B cell (primary cell): ENCODE measurements at regions not wholly inside any gene's neighbourhood (a gene's known extent, or its start where the extent isn't known, plus 50 kb on each side); places are given as distances from the start of the nearest gene placed in this dataset.

Experiments
- ATAC-seq: fragments of 200-7000 bp; cut with Tn5 transposase; one replicate; pipeline ENCODE4 v1.10.0; 2021; ENCODE audit warnings: low read depth, mild to moderate bottlenecking, moderate number of reproducible peaks, moderate library complexity
- CTCF ChIA-PET: fragments of 350-600 bp; sonication (Branson Sonifier 250); formaldehyde crosslinking; loops from one replicate; lab custom pipeline; 2021; ENCODE audit warnings: antibody characterized with exemption, inconsistent platforms; lab: Charles Lee
- POLR2A ChIA-PET: fragments of 350-600 bp; sonication (Branson Sonifier 250); formaldehyde crosslinking; loops from one replicate; lab custom pipeline; 2021; ENCODE audit warnings: antibody characterized with exemption; lab: Charles Lee
- DNase-seq: peaks from one replicate; pipeline ENCODE4 v3.0.0; 2013
- H2AFZ ChIP-seq: 2 replicates; pipeline ENCODE4 v1.6.1; 2012; ENCODE audit warnings: mild to moderate bottlenecking, low read depth, low read length; ENCODE audit not compliant: insufficient read depth, poor library complexity, severe bottlenecking
- H3K27ac ChIP-seq, 2 donors: 1 replicate in 1 of 2; 2 replicates in 1 of 2; pipeline ENCODE4 v1.5.1; 2012 to 2013; ENCODE audit warnings: low read length in 2 of 2, mild to moderate bottlenecking in 2 of 2, moderate library complexity in 1 of 2
- H3K27me3 ChIP-seq, 4 experiments: fragments of 200-600 bp in 1 of 4; sonication (generic) in 1 of 4; replicated peaks in 1 of 4; 1 replicate in 2 of 4; 2 replicates in 2 of 4; pipeline versions ENCODE4 v1.6.1 to v1.7.0; 2013 to 2016; ENCODE audit warnings: low read length in 3 of 4, mild to moderate bottlenecking in 2 of 4, mixed read lengths in 1 of 4, moderate library complexity in 1 of 4; ENCODE audit not compliant: insufficient read depth in 4 of 4, control insufficient read depth in 3 of 4; ENCODE audit errors: control extremely low read depth in 1 of 4
- H3K36me3 ChIP-seq, 2 experiments: replicated peaks in 1 of 2; 1 replicate in 1 of 2; 2 replicates in 1 of 2; pipeline versions ENCODE4 v1.6.1 to v1.7.1; 2013; ENCODE audit warnings: low read length in 1 of 2; ENCODE audit not compliant: insufficient read depth in 2 of 2, control insufficient read depth in 1 of 2; ENCODE audit errors: control extremely low read depth in 1 of 2, extremely low read depth in 1 of 2
- H3K4me1 ChIP-seq, 2 donors: fragments of 200-600 bp in 1 of 2; sonication (generic) in 1 of 2; 1 replicate in 1 of 2; 2 replicates in 1 of 2; pipeline versions ENCODE4 v1.5.1 to v1.6.1; 2013 to 2017; ENCODE audit warnings: low read length in 2 of 2; ENCODE audit not compliant: control insufficient read depth in 2 of 2, insufficient read depth in 2 of 2
- H3K4me2 ChIP-seq: replicated peaks from 2 replicates; pipeline ENCODE3; 2012; ENCODE audit warnings: mild to moderate bottlenecking, low read depth, low read length; ENCODE audit not compliant: poor library complexity, severe bottlenecking
- H3K4me3 ChIP-seq, 5 experiments: fragments of 200-600 bp in 1 of 5; sonication (generic) in 1 of 5; 1 replicate in 3 of 5; 2 replicates in 2 of 5; pipeline versions ENCODE4 v1.5.1 to v1.7.0; 2011 to 2016; ENCODE audit warnings: low read length in 4 of 5, mild to moderate bottlenecking in 4 of 5, low read depth in 2 of 5, control low read depth in 1 of 5, moderate library complexity in 1 of 5; ENCODE audit not compliant: insufficient read depth in 1 of 5; ENCODE audit errors: control extremely low read depth in 1 of 5, extremely low read depth in 1 of 5
- H3K79me2 ChIP-seq: fragments of 200-600 bp; sonication (generic); one replicate; pipeline ENCODE4 v1.6.0; 2016; ENCODE audit warnings: low read length; ENCODE audit not compliant: control insufficient read depth, insufficient read depth
- H3K9ac ChIP-seq: fragments of 200-600 bp; sonication (generic); 2 replicates; pipeline ENCODE4 v1.6.1; 2017; ENCODE audit warnings: mild to moderate bottlenecking, low read length, moderate library complexity
- H3K9me3 ChIP-seq, 3 donors: one replicate each; pipeline versions ENCODE4 v1.6.1 to v1.7.1; 2013; ENCODE audit warnings: low read length in 2 of 3; ENCODE audit not compliant: control insufficient read depth in 2 of 3, insufficient read depth in 1 of 3; ENCODE audit errors: control extremely low read depth in 1 of 3
- H4K20me1 ChIP-seq: 2 replicates; pipeline ENCODE4 v1.6.0; 2012; ENCODE audit warnings: mild to moderate bottlenecking, low read length; ENCODE audit not compliant: insufficient read depth, control insufficient read depth, poor library complexity, severe bottlenecking
- H3K27ac Mint-ChIP-seq: one replicate; pipeline ENCODE4 v1.8.0; 2021; ENCODE audit warnings: mixed read lengths
- H3K27me3 Mint-ChIP-seq: one replicate; pipeline ENCODE4 v1.8.0; 2021; ENCODE audit warnings: mixed read lengths
- H3K4me1 Mint-ChIP-seq: one replicate; pipeline ENCODE4 v1.8.0; 2021; ENCODE audit warnings: mixed read lengths
- H3K4me3 Mint-ChIP-seq: one replicate; pipeline ENCODE4 v1.8.0; 2021; ENCODE audit warnings: mixed read lengths
- H3K9me3 Mint-ChIP-seq: one replicate; pipeline ENCODE4 v1.8.0; 2022; ENCODE audit warnings: mixed read lengths; ENCODE audit not compliant: insufficient read depth
- EZH2 ChIP-seq: IDR thresholded peaks from 2 replicates; pipeline ENCODE4 v1.6.1; 2012; ENCODE audit warnings: borderline replicate concordance, low read depth, mild to moderate bottlenecking, moderate library complexity, low read length; ENCODE audit not compliant: insufficient read depth, poor library complexity, severe bottlenecking
- WGBS: methylation state at CpG from one replicate; pipeline ENCODE4 v1.1.5; 2013; ENCODE audit warnings: missing lambda C conversion rate; ENCODE audit not compliant: insufficient coverage; 5-methylcytosine and 5-hydroxymethylcytosine counted together
- intact Hi-C: fragments of 100-400 bp; cut with micrococcal nuclease; formaldehyde crosslinking; loops from one replicate; pipeline ENCODE4 v1.10.0; 2022
- TF ChIP-seq, protein P1 (sequence below): fragments of 200-600 bp; IDR thresholded peaks from one replicate; pipeline ENCODE4 v1.8.0; 2022; ENCODE audit warnings: antibody characterized with exemption, mild to moderate bottlenecking

DNA sequence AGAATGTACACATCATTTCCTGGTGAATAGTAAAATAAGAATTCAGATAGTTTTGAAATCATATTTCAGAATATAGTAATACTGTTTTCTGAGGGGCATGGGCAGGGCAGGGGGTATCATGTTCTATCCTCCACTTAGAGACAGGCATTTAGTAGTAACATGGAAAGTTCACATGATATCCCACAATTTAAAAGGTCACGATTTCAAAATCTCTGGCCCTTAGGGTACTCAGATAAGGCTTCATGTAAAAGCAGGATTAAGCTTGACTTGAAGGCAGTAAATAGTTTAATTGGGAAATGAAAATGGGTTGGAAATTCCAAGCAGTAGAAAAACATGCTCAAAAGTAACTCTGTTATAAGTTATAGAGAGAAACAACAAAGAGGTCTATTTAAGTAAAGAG is 353.2 kb upstream of the AGTR1 start:
- Histone ChIP-seq H3K9ac (no peak overlapping the region), H3K4me1 (no peaks in the 10 kb centered on the region), H3K27me3 (no peaks in the 10 kb centered on the region), H3K4me2 (no peak overlapping the region), H4K20me1 (no peaks in the 10 kb centered on the region), H3K27ac (no peak overlapping the region), H3K4me3 (no peak overlapping the region), H3K36me3 (no peaks in the 10 kb centered on the region), H2AFZ (no peak overlapping the region), H3K9me3 (peaks cover 0 to 4% (median 0%) of the 10 kb centered on the region in 3 donors), H3K79me2 (no peaks in the 10 kb centered on the region)
- no peaks in the 10 kb centered on the region for H3K9me3 Mint-ChIP-seq
- no peak for DNase-seq
- no peak for TF ChIP-seq EZH2
- TF ChIP-seq, protein P1, sequence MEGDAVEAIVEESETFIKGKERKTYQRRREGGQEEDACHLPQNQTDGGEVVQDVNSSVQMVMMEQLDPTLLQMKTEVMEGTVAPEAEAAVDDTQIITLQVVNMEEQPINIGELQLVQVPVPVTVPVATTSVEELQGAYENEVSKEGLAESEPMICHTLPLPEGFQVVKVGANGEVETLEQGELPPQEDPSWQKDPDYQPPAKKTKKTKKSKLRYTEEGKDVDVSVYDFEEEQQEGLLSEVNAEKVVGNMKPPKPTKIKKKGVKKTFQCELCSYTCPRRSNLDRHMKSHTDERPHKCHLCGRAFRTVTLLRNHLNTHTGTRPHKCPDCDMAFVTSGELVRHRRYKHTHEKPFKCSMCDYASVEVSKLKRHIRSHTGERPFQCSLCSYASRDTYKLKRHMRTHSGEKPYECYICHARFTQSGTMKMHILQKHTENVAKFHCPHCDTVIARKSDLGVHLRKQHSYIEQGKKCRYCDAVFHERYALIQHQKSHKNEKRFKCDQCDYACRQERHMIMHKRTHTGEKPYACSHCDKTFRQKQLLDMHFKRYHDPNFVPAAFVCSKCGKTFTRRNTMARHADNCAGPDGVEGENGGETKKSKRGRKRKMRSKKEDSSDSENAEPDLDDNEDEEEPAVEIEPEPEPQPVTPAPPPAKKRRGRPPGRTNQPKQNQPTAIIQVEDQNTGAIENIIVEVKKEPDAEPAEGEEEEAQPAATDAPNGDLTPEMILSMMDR: no peak
- no peak for ATAC-seq
- intact Hi-C loops: no loop called here
- no peak overlapping the region for H3K27ac Mint-ChIP-seq
- CTCF ChIA-PET: no interaction called here
- H3K4me3 Mint-ChIP-seq: no peak overlapping the region
- WGBS: no CpG with 5 or more reads among the region's 1 CpG
- H3K4me1 Mint-ChIP-seq: no peaks in the 10 kb centered on the region
- POLR2A ChIA-PET: no interaction called here
- H3K27me3 Mint-ChIP-seq: no peaks in the 10 kb centered on the region

DNA sequence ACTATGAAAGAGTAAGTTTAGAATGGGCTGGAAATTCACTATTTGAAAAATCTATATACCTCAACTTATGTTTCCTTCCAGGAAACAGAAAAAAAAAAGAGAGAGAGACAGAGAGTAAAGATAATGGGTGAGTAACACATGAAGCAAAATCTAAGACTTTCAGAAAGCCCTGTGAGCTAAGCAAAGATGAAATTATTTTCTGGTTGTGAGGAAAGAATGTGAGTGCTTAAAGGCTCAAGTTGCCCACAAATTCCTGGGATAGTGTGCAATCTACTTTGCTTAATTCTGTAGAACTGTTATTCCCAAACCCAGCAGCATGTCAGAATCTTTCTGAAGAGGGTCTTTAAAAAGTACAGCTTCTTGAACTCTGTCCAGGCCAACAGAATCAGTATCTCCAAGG is 337.7 kb upstream of the AGTR1 start:
- intact Hi-C loops: no loop called here

More for the DNA sequence above, 337.7 kb upstream of the AGTR1 start:
- Histone ChIP-seq H3K9ac (no peak overlapping the region), H3K4me1 (no peaks in the 10 kb centered on the region), H3K4me2 (no peak overlapping the region), H3K36me3 (no peaks in the 10 kb centered on the region), H4K20me1 (no peaks in the 10 kb centered on the region), H3K27ac (no peak overlapping the region), H3K27me3 (no peaks in the 10 kb centered on the region), H2AFZ (no peak overlapping the region), H3K79me2 (no peaks in the 10 kb centered on the region), H3K9me3 (no peaks in the 10 kb centered on the region), H3K4me3 (no peak overlapping the region)
- H3K27ac Mint-ChIP-seq: no peak overlapping the region
- ChIA-PET POLR2A (no interaction called here), CTCF (no interaction called here)
- H3K27me3 Mint-ChIP-seq: no peaks in the 10 kb centered on the region
- no peaks in the 10 kb centered on the region for H3K9me3 Mint-ChIP-seq
- no peak for ATAC-seq
- no peaks in the 10 kb centered on the region for H3K4me1 Mint-ChIP-seq
- no peak for TF ChIP-seq EZH2
- TF ChIP-seq, protein P1: no peak
- DNase-seq: no peak
- no peak overlapping the region for H3K4me3 Mint-ChIP-seq
